Stimulated activated CD8-positive, alpha-beta memory T cell treated with anti-CD3 and anti-CD28 coated beads, Interleukin-7, amount 100 ng/mL, for 4 hours (primary cell): ENCODE measurements at regions not wholly inside any gene's neighbourhood (a gene's known extent, or its start where the extent isn't known, plus 50 kb on each side); places are given as distances from the start of the nearest gene placed in this dataset.

Experiments used
- DNase-seq, 2 donors: peaks; one replicate each; pipeline ENCODE4 v3.0.0-alpha.2; 2020; ENCODE audit warnings: low read depth in 2 of 2

DNA sequence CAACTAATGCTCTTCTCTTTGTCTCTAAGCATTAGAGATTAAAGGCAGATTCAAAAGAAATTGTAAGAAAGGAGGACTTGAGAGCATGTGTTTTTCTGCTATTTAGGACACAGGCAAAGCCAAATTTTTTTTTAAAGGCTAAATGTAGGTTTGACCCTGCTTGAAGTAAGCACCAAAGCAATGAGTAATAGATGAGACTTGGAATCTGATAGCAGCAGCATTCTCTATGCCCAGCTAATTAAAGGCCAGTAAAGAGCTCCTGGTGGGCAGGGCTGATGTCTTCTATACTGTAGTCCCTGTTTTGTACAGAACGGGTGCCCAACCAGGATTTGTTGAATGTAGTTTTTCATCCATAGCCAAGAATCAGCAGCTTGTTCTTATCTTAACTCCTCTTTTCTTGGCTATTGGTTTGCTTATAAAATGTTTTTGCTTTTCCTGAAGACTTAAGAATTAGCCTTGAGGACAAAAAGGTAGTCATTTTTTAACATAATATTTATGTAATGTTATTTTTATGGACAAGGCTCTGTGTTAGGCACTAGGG lies 179.6 kb downstream of the LMO4 start:
- no peak for DNase-seq

GRCh38 chr1:87510540-87510939 lies 181.9 kb downstream of the LMO4 start:
- DNase-seq: no peak

- no peak for DNase-seq
These were observed 182.8 kb downstream of the LMO4 start for GRCh38 chr1:87511449-87511848.

DNA sequence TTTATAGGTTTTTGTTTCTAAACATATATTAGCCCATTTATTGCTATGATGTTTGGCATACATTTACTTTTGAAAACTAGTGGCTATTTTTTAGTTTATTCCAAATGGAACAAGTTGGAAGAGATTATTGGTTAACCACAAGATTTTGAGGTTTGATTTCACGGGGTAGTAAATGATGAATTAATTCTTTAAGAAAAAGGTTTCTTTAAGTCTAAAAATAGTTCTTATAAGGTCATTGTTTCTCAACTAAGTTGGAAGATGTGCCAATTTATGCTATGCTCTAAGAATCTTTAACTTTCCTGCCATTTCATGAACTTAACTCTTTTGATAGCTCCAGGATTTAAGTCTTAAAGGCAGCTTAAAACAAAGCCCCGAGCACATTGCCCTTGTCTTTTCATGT lies 183.8 kb downstream of the LMO4 start:
- DNase-seq: no peak

DNA sequence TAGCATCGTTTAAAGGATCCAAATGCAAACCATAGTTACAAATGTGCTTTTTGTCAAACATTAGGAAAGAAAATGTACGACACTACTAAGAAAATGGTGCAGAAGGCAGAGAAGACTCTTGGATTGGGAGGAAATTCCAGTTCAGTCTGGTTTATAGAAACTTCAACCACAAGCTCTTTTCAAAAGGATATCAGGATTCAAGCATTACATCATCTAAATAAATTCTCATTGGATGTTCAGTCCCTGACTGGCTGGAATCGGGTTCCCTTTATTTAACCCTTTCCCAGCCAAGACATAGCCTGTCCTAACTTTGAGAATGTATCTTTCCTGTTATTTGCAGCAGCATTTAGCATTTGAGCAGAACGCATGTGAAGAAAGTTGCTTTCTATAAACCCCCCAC lies 184.6 kb downstream of the LMO4 start:
- no peak for DNase-seq

GRCh38 chr1:87513966-87514660 lies 185.4 kb downstream of the LMO4 start:
- DNase-seq: no peak

DNA sequence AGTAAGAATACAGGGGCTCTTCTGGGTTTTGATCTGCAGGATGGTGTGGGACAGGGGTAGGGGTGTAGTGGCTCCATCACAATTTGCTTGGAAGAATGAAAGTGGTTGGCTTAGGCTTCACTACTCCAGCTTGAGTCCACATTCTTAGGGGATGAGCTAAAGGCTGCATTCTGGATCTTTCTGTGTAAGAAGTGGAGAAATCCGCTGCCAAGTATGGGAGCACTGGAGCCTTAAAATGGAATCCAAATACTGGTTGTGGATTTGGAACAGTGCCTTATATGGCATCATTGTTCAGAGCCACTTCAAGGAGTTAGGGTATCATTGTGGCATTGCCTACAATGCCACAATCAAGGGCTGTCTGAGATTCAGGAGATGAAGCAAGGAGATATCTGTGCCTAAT lies 187.1 kb downstream of the LMO4 start:
- no peak for DNase-seq

DNA sequence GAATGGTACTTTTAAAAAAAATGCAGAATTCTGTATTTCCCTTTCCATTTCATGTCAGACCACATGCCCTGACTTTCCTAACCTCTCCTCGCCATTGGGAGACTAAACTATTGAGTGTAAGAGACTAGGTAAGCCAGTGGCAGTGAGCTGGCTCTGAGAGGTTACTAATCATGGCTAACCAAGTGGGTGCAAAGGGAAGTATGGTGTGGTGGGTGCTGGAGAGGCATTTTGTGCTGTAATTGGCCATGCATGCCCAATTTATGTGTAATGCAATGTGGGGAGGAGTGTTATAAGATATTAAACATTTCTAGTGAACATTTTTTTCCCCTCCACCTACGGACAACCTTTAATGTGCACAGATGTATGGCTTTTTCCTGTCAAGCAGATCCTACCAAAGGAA lies 190.1 kb downstream of the LMO4 start:
- DNase-seq: no peak

- no peak for DNase-seq
These were observed 192.8 kb downstream of the LMO4 start for GRCh38 chr1:87521452-87521851.

- no peak for DNase-seq
These were observed 194.8 kb downstream of the LMO4 start for GRCh38 chr1:87523466-87523865.

DNA sequence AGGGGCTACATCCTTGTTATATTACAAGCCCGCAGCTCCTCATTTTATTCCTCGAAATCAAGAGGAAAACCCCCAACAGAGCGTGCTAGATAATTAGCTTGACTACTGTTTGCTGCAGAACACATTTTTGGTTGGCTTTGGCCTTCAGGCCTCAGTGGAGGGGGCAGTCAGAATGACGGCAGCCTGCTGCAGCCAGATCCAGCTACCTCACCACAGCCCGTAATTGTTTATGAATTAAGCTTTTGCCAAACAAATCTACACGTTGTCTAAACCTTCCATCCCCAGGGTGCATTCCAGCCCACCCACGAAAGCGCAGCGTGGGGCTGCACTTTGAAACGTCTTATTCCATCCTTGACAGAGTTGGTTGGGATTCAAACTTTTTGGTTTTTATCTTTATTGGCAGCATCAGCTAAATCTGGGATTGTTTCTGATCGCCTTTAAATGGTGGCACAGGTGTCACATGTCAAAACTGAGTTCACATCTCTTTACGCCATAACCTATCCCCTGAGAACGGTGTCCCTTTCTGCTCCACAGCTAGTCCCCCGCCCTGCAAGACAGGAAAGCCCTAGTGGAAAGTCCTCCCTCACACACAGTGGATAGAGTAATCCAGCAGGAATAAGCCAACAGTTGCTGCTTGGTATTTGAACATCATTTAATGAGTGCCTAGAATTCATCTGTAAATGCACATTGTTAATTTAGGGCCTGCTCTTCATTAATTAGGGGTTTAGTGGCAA lies 195.5 kb downstream of the LMO4 start:
- no peak for DNase-seq

GRCh38 chr1:87528754-87529517 lies 200.3 kb downstream of the LMO4 start:
- DNase-seq: no peak

GRCh38 chr1:87530042-87530807 lies 201.5 kb downstream of the LMO4 start:
- no peak for DNase-seq

GRCh38 chr1:87535551-87535950 lies 206.9 kb downstream of the LMO4 start:
- no peak for DNase-seq

- DNase-seq: no peak
These were observed 210.5 kb downstream of the LMO4 start for GRCh38 chr1:87539147-87539546.

DNA sequence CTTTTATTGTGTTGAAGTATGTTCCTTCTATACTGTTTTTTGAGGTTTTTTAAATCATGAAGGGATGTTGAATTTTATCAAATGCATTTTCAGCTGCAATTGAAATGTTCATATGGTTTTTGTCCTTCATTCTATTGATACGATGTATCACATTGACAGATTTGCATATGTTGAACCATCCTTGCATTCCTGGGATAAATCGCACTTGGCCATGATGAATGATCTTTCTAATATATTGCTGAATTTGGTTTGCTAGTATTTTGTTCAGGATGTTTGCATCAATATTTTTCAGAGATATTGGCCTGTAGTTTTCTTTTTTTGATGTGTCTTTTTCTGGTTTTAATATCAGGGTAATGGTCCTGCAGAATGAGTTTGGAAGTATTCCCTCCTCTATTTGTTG lies 214.0 kb downstream of the LMO4 start:
- no peak for DNase-seq

DNA sequence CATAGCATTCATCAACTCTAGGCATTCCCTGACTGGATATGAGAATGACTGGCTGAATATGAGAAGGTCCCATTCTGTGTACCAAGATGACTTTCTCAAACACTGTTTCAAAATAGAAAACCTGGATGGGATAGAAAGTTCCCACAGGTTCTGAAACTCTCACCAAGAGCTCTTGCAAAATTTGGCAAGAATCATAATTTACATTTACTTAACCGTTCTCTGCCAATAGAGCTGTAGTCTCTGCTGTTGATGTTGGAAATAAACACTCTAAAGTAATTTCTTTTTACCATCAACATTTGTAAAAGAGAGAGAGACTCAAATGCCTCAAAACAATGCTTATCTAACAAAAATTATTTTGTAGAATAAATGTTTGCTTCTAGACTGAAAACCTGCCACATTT lies 221.1 kb downstream of the LMO4 start:
- DNase-seq: no peak

- DNase-seq: no peak
These were observed 224.8 kb downstream of the LMO4 start for GRCh38 chr1:87553511-87553910.

- no peak for DNase-seq
These were observed 226.7 kb downstream of the LMO4 start for GRCh38 chr1:87555366-87555765.

DNA sequence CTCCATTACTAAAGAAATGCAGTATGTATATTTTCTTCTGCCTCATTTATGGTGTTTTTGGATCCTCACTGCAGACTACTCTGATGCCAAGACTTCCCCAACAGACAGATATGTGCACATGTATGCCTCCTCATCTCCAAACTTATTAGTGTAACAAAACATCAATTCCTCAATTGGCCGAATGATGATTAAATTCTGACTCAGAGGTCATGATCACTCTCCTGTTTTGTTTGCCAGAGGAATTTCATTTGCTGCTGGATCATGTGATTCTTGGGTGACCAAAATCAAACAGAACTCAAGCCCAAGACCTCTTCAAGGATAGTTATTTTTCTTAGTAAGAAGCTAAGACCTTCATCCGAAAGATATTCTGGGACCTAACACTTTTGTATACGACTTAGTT lies 227.6 kb downstream of the LMO4 start:
- no peak for DNase-seq

DNA sequence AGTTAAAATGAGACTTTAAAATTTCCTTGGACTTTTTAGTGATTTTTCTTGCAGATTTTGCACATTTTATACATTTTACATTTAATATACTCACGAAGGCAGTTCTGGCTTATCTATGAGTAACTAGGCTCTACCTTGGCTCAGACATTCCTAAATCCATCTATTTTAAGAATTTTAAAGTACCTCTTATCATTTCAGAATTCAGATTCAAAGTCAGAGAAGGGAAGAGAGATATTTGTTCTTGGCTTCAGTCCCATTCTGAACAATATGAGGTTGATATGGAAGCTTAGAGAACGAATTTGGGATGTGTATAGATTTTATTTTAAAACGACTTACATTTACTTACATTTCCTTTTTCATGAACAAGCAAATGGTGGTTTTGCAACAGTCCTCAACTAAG lies 230.2 kb downstream of the LMO4 start:
- DNase-seq: no peak

- DNase-seq: no peak
These were observed 231.5 kb downstream of the LMO4 start for GRCh38 chr1:87560137-87560536.
